ENCODE measurements at regions not wholly inside any gene's neighbourhood (a gene's known extent, or its start where the extent isn't known, plus 50 kb on each side); places are given as distances from the start of the nearest gene placed in this dataset.

DNA sequence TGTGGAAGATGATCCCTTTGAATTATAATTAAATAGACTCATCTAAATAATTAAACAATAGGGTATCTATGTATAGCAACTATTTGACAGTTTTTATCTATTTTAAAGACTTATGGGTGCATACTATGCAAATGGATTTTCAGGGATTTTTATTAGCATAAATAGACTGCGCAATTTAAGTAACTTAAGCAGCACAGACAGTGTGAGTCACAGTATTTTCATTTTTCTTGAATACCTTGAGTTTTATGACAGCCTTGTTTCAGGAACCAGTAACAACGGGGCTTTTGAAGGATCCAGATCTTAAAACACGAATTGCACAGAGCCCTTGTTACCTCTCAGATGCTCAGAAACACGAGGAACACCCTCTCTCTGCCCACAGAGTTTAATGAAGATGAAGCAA is 175.5 kb upstream of the CD96 start:
- Histone ChIP-seq H3K4me1 (ENCODE audit: low read length) (no peaks in the 10 kb centered on the region), H3K27ac (ENCODE audit: low read length) (no peak overlapping the region), H4K20me1 (ENCODE audit: insufficient read depth, low read length) (no peaks in the 10 kb centered on the region), H3K9ac (ENCODE audit: low read length) (no peak overlapping the region), H3K4me3 (ENCODE audit: low read length) (no peak overlapping the region), H3K9me2 (replicated peaks; ENCODE audit: insufficient read depth, low read length) (no peaks in the 10 kb centered on the region), H2AFZ (ENCODE audit: low read length) (no peak overlapping the region), H3K4me2 (ENCODE audit: low read depth, low read length) (no peak overlapping the region), H3K36me3 (replicated peaks; ENCODE audit: insufficient read depth, low read length) (no peaks in the 10 kb centered on the region), H3K79me2 (ENCODE audit: low read length) (no peaks in the 10 kb centered on the region), H3F3A (ENCODE audit: insufficient read depth, low read length) (no peaks in the 10 kb centered on the region), H3K9me3 (replicated peaks; ENCODE audit: insufficient read depth, low read length) (no peaks in the 10 kb centered on the region), H3K27me3 (replicated peaks; ENCODE audit: insufficient read depth, low read length) (no peaks in the 10 kb centered on the region)
- no peak for DNase-seq
- TF ChIP-seq EZH2phosphoT487 (IDR thresholded peaks at IDR 0.05; ENCODE audit: low read length) (no peak), EZH2 (optimal IDR thresholded peaks at IDR 0.05; ENCODE audit: low read depth, low read length) (no peak)
- TF ChIP-seq, protein P1, sequence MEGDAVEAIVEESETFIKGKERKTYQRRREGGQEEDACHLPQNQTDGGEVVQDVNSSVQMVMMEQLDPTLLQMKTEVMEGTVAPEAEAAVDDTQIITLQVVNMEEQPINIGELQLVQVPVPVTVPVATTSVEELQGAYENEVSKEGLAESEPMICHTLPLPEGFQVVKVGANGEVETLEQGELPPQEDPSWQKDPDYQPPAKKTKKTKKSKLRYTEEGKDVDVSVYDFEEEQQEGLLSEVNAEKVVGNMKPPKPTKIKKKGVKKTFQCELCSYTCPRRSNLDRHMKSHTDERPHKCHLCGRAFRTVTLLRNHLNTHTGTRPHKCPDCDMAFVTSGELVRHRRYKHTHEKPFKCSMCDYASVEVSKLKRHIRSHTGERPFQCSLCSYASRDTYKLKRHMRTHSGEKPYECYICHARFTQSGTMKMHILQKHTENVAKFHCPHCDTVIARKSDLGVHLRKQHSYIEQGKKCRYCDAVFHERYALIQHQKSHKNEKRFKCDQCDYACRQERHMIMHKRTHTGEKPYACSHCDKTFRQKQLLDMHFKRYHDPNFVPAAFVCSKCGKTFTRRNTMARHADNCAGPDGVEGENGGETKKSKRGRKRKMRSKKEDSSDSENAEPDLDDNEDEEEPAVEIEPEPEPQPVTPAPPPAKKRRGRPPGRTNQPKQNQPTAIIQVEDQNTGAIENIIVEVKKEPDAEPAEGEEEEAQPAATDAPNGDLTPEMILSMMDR (IDR thresholded peaks at IDR 0.05; ENCODE audit: low read length) = no peak

DNA sequence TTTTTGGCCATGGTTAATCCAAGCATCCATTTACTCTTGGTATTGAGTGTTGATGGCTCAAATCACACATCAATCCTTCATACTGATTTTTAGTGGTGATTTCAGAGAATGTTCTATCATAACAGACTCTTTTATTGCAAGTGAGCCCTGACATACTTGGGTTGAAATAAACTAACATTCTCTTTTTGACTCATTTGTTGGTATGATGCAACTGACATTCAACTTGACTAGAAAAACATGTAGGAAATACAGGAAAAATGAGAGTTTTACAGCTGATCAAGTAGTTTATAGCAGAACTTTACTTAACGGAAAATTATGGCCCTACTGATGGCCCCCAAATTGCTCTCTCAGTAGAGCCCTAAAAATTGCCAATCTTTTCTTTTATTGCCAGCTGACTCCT is 173.9 kb upstream of the CD96 start:
- Histone ChIP-seq H3K27me3 (replicated peaks; ENCODE audit: insufficient read depth, low read length) (no peaks in the 10 kb centered on the region), H3K4me2 (ENCODE audit: low read depth, low read length) (no peak overlapping the region), H3F3A (ENCODE audit: insufficient read depth, low read length) (no peaks in the 10 kb centered on the region), H3K4me3 (ENCODE audit: low read length) (no peak overlapping the region), H3K9ac (ENCODE audit: low read length) (no peak overlapping the region), H3K9me3 (replicated peaks; ENCODE audit: insufficient read depth, low read length) (no peaks in the 10 kb centered on the region), H3K4me1 (ENCODE audit: low read length) (no peaks in the 10 kb centered on the region), H4K20me1 (ENCODE audit: insufficient read depth, low read length) (no peaks in the 10 kb centered on the region), H3K9me2 (replicated peaks; ENCODE audit: insufficient read depth, low read length) (no peaks in the 10 kb centered on the region), H3K79me2 (ENCODE audit: low read length) (no peaks in the 10 kb centered on the region), H2AFZ (ENCODE audit: low read length) (no peak overlapping the region), H3K27ac (ENCODE audit: low read length) (no peak overlapping the region), H3K36me3 (replicated peaks; ENCODE audit: insufficient read depth, low read length) (no peaks in the 10 kb centered on the region)
- no peak for DNase-seq
- TF ChIP-seq, protein P1 (IDR thresholded peaks at IDR 0.05; ENCODE audit: low read length) = no peak
- TF ChIP-seq EZH2phosphoT487 (IDR thresholded peaks at IDR 0.05; ENCODE audit: low read length) = no peak
- no peak for TF ChIP-seq EZH2 (optimal IDR thresholded peaks at IDR 0.05; ENCODE audit: low read depth, low read length)

DNA sequence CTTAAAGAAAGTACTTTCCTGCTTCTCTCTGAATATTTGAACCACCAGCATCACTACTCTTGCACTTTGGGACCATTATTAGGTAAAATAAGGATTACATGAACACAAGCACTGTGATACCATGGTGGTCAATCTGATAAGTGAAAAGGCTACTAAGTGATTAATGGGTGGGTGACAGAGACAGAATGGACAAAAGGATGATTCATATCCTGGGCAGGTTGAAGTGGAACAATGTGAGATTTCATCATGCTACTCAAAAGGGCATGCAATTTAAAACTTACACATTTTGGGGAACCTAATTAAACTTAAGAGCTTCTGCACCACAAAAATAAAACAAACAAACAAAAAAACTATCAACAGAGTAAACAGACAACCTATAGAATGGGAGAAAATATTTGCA is 172.0 kb upstream of the CD96 start:
- H3F3A ChIP-seq (ENCODE audit: insufficient read depth, low read length) = no peaks in the 10 kb centered on the region
- no peaks in the 10 kb centered on the region for H3K9me3 ChIP-seq (replicated peaks; ENCODE audit: insufficient read depth, low read length)
- H3K9ac ChIP-seq (ENCODE audit: low read length) = no peak overlapping the region
- H3K4me1 ChIP-seq (ENCODE audit: low read length) = no peaks in the 10 kb centered on the region
- H3K79me2 ChIP-seq (ENCODE audit: low read length) = no peaks in the 10 kb centered on the region
- TF ChIP-seq EZH2phosphoT487 (IDR thresholded peaks at IDR 0.05; ENCODE audit: low read length) (no peak), EZH2 (optimal IDR thresholded peaks at IDR 0.05; ENCODE audit: low read depth, low read length) (no peak)
- TF ChIP-seq, protein P1 (IDR thresholded peaks at IDR 0.05; ENCODE audit: low read length) = no peak
- no peak for DNase-seq
- no peaks in the 10 kb centered on the region for H3K27me3 ChIP-seq (replicated peaks; ENCODE audit: insufficient read depth, low read length)
- H3K9me2 ChIP-seq (replicated peaks; ENCODE audit: insufficient read depth, low read length) = no peaks in the 10 kb centered on the region
- no peak overlapping the region for H3K4me2 ChIP-seq (ENCODE audit: low read depth, low read length)
- no peak overlapping the region for H2AFZ ChIP-seq (ENCODE audit: low read length)
- H3K36me3 ChIP-seq (replicated peaks; ENCODE audit: insufficient read depth, low read length) = no peaks in the 10 kb centered on the region
- H3K4me3 ChIP-seq (ENCODE audit: low read length) = no peak overlapping the region
- H4K20me1 ChIP-seq (ENCODE audit: insufficient read depth, low read length) = no peaks in the 10 kb centered on the region
- no peak overlapping the region for H3K27ac ChIP-seq (ENCODE audit: low read length)
